ENCODE measurements at regions not wholly inside any gene's neighbourhood (a gene's known extent, or its start where the extent isn't known, plus 50 kb on each side); places are given as distances from the start of the nearest gene placed in this dataset.

DNA sequence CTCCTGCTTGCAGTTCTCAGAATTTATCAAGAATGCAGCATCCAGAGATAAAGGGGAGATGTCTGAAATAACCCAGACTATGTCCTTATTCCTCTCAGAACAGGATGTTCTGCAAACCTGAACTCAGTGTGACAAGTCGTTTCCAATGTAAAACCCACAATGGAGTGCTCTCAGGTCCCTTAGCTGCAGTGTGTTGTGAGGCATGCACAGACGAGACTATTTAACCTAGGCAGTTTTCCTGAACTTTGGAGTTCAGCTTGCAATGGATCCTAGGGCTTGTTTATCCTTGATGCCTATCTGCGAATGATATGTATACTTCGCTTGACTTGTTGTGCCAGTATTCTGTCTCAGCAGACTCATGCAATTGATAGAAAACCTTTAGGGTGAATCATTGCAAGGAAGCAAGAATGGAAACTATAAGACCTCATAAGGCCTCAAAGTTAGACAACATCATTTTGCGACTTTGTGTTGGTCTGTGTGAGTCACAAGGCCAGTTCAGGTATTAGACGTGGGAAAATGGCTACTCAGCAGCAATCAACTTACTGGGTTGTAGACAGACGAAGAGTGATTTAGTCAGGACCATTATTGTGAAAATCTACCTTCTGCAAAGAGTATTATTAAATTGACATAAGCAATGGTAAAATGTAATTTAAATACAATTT, 2439.9 kb upstream of the PCDH20 start:
- no peak overlapping the region for H3K27ac ChIP-seq (ENCODE audit: low read depth, low read length)
- no peak overlapping the region for H2AFZ ChIP-seq (ENCODE audit: low read depth, low read length, severe bottlenecking)
- H3K27me3 ChIP-seq (ENCODE audit: low read length) = no peaks in the 10 kb centered on the region

DNA sequence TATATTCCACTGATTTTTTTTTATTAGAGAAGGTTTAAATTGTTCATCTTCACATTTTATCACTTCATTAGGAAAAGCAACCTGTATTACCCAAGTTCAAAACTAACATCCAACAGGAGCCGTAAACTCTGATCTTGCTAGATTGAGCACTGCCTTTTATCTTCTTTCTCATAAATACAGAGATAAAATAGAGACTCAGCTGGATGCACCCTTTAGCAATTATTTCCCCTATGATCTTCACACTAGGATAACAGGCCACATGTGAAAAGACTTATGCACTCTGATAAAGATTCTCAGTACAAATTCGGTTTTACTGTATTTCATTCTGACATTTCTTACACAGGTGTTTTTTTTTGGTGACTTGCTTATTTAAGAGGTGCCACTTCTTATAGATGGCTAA, 2438.2 kb upstream of the PCDH20 start:
- H3K9me2 ChIP-seq (replicated peaks; ENCODE audit: insufficient read depth, low read length) = no peaks in the 10 kb centered on the region
- TF ChIP-seq EZH2phosphoT487 (conservative IDR thresholded peaks at IDR 0.05; ENCODE audit: low read length) = no peak
- TF ChIP-seq CTCF (IDR thresholded peaks at IDR 0.05; ENCODE audit: insufficient read depth, low read length, poor library complexity, severe bottlenecking) = no peak
- H2AFZ ChIP-seq (ENCODE audit: low read depth, low read length, severe bottlenecking) = peak overlapping the region; percentile 76
- H3K9ac ChIP-seq (ENCODE audit: low read length) = no peak overlapping the region
- H3K27me3 ChIP-seq (ENCODE audit: low read length) = no peaks in the 10 kb centered on the region
- 0 out of 2 replicates have a peak, but pooled peaks cover 6% of the 10 kb centered on the region for H3F3A ChIP-seq (ENCODE audit: insufficient read depth)
- H3K9me3 ChIP-seq (ENCODE audit: insufficient read depth, low read length) = no peaks in the 10 kb centered on the region
- no peaks in the 10 kb centered on the region for H4K20me1 ChIP-seq (ENCODE audit: low read depth, low read length)
- H3K27ac ChIP-seq (ENCODE audit: low read depth, low read length) = no peak overlapping the region
- no peak overlapping the region for H3K4me3 ChIP-seq (ENCODE audit: insufficient read depth, low read length, poor library complexity, severe bottlenecking)
- no peak overlapping the region for H3K4me2 ChIP-seq (ENCODE audit: low read depth, low read length, poor library complexity, severe bottlenecking)
- no peaks in the 10 kb centered on the region for H3K36me3 ChIP-seq (ENCODE audit: low read length)
- H3K79me2 ChIP-seq (ENCODE audit: insufficient read depth, low read length) = no peaks in the 10 kb centered on the region

More for the DNA sequence above, 2439.9 kb upstream of the PCDH20 start:
- H3K79me2 ChIP-seq (ENCODE audit: insufficient read depth, low read length) = no peaks in the 10 kb centered on the region
- H3K9me3 ChIP-seq (ENCODE audit: insufficient read depth, low read length) = no peaks in the 10 kb centered on the region
- no peaks in the 10 kb centered on the region for H4K20me1 ChIP-seq (ENCODE audit: low read depth, low read length)
- no peak overlapping the region for H3K4me3 ChIP-seq (ENCODE audit: insufficient read depth, low read length, poor library complexity, severe bottlenecking)
- no peak overlapping the region for H3K9ac ChIP-seq (ENCODE audit: low read length)
- no peaks in the 10 kb centered on the region for H3K9me2 ChIP-seq (replicated peaks; ENCODE audit: insufficient read depth, low read length)
- 0 out of 2 replicates have a peak, but pooled peaks cover 6% of the 10 kb centered on the region for H3F3A ChIP-seq (ENCODE audit: insufficient read depth)
- H3K36me3 ChIP-seq (ENCODE audit: low read length) = no peaks in the 10 kb centered on the region
- no peak for TF ChIP-seq EZH2phosphoT487 (conservative IDR thresholded peaks at IDR 0.05; ENCODE audit: low read length)
- no peak for TF ChIP-seq CTCF (IDR thresholded peaks at IDR 0.05; ENCODE audit: insufficient read depth, low read length, poor library complexity, severe bottlenecking)
- H3K4me2 ChIP-seq (ENCODE audit: low read depth, low read length, poor library complexity, severe bottlenecking) = no peak overlapping the region

DNA sequence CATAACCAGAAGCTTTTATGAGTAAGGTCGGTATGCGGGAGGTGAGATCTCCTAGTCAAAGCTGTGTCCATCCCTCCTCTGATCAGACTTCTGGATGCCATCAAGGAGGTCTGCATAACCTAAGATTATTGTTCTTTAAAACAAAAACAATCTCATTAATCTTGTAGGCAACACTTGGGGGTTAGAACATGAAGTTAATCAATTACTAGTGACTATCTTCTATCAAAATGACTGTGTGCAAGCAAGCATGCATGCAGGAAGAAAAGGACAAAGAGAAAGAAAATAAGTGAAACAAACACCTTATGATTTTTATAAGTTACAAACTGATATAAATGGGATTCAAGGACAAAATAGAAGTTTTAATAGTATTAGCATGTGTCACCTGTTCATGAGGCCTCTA, 2435.9 kb upstream of the PCDH20 start:
- Histone ChIP-seq H3K4me3 (ENCODE audit: insufficient read depth, low read length, poor library complexity, severe bottlenecking) (no peak overlapping the region), H3K4me2 (ENCODE audit: low read depth, low read length, poor library complexity, severe bottlenecking) (no peak overlapping the region), H3F3A (ENCODE audit: insufficient read depth) (0 out of 2 replicates have a peak, but pooled peaks cover 6% of the 10 kb centered on the region), H3K27me3 (ENCODE audit: low read length) (no peaks in the 10 kb centered on the region), H3K36me3 (ENCODE audit: low read length) (no peaks in the 10 kb centered on the region), H2AFZ (ENCODE audit: low read depth, low read length, severe bottlenecking) (no peak overlapping the region), H3K79me2 (ENCODE audit: insufficient read depth, low read length) (no peaks in the 10 kb centered on the region), H3K9me3 (ENCODE audit: insufficient read depth, low read length) (no peaks in the 10 kb centered on the region), H4K20me1 (ENCODE audit: low read depth, low read length) (no peaks in the 10 kb centered on the region), H3K9me2 (replicated peaks; ENCODE audit: insufficient read depth, low read length) (no peaks in the 10 kb centered on the region), H3K27ac (ENCODE audit: low read depth, low read length) (no peak overlapping the region), H3K9ac (ENCODE audit: low read length) (no peak overlapping the region)
- TF ChIP-seq EZH2phosphoT487 (conservative IDR thresholded peaks at IDR 0.05; ENCODE audit: low read length) (no peak), CTCF (IDR thresholded peaks at IDR 0.05; ENCODE audit: insufficient read depth, low read length, poor library complexity, severe bottlenecking) (no peak)

Measured in SU-DHL-6 (cell line).